ENCODE measurements at regions not wholly inside any gene's neighbourhood (a gene's known extent, or its start where the extent isn't known, plus 50 kb on each side); places are given as distances from the start of the nearest gene placed in this dataset.

- H3K27me3 ChIP-seq (replicated peaks; ENCODE audit: control insufficient read depth, insufficient read depth, low read length): no peaks in the 10 kb centered on the region
- TF ChIP-seq CTCF (IDR thresholded peaks at IDR 0.05; ENCODE audit: insufficient read depth, low read length, poor library complexity, severe bottlenecking): no peak
- H3K4me3 ChIP-seq (replicated peaks; ENCODE audit: low read depth, low read length): no peak overlapping the region
- H3K36me3 ChIP-seq (ENCODE audit: control insufficient read depth, insufficient read depth, low read length): no peaks in the 10 kb centered on the region
- no peak for DNase-seq (ENCODE audit: extremely low read depth, insufficient read length)
Observed at GRCh38 chr4:123345137-123345934, 51.3 kb upstream of the SPRY1 start.

- DNase-seq (ENCODE audit: extremely low read depth, insufficient read length): no peak
- Histone ChIP-seq H3K27me3 (replicated peaks; ENCODE audit: control insufficient read depth, insufficient read depth, low read length) (no peaks in the 10 kb centered on the region), H3K4me3 (replicated peaks; ENCODE audit: low read depth, low read length) (no peak overlapping the region), H3K36me3 (ENCODE audit: control insufficient read depth, insufficient read depth, low read length) (no peaks in the 10 kb centered on the region)
- TF ChIP-seq CTCF (IDR thresholded peaks at IDR 0.05; ENCODE audit: insufficient read depth, low read length, poor library complexity, severe bottlenecking): no peak
Observed at GRCh38 chr4:123345935-123346300, 50.7 kb upstream of the SPRY1 start.

- TF ChIP-seq CTCF (IDR thresholded peaks at IDR 0.05; ENCODE audit: insufficient read depth, low read length, poor library complexity, severe bottlenecking): no peak
- DNase-seq (ENCODE audit: extremely low read depth, insufficient read length): no peak
Observed at GRCh38 chr4:123346330-123346940, 50.2 kb upstream of the SPRY1 start.

More at GRCh38 chr4:123346330-123346940, 50.2 kb upstream of the SPRY1 start:
- Histone ChIP-seq H3K36me3 (ENCODE audit: control insufficient read depth, insufficient read depth, low read length) (no peaks in the 10 kb centered on the region), H3K27me3 (replicated peaks; ENCODE audit: control insufficient read depth, insufficient read depth, low read length) (no peaks in the 10 kb centered on the region), H3K4me3 (replicated peaks; ENCODE audit: low read depth, low read length) (no peak overlapping the region)
